ENCODE measurements at regions not wholly inside any gene's neighbourhood (a gene's known extent, or its start where the extent isn't known, plus 50 kb on each side); places are given as distances from the start of the nearest gene placed in this dataset.

DNA sequence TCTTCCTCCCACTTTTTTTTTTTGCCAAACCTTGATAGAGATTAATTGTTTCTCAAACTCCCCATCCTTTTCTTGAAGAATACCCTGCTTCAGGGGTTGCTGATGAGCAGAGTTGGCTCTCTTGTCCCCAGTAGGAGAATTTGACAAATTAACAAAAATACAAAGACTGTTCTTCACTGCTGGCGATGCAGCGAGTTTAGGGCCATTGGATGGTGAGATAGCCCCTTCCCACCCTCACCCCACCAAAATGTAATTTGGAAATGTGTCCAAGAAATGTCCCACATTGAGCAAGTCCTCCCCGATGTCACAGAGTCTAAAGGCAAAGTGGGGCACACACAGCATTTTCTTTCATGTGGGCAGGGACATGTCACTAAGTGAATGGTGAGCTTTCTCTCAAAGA, 136.0 kb upstream of the RARB start:
- TF ChIP-seq, protein P1, sequence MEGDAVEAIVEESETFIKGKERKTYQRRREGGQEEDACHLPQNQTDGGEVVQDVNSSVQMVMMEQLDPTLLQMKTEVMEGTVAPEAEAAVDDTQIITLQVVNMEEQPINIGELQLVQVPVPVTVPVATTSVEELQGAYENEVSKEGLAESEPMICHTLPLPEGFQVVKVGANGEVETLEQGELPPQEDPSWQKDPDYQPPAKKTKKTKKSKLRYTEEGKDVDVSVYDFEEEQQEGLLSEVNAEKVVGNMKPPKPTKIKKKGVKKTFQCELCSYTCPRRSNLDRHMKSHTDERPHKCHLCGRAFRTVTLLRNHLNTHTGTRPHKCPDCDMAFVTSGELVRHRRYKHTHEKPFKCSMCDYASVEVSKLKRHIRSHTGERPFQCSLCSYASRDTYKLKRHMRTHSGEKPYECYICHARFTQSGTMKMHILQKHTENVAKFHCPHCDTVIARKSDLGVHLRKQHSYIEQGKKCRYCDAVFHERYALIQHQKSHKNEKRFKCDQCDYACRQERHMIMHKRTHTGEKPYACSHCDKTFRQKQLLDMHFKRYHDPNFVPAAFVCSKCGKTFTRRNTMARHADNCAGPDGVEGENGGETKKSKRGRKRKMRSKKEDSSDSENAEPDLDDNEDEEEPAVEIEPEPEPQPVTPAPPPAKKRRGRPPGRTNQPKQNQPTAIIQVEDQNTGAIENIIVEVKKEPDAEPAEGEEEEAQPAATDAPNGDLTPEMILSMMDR (IDR thresholded peaks at IDR 0.05; ENCODE audit: extremely low read depth in 1 of 2, insufficient read depth in 1 of 2, low read depth in 1 of 2, low read length in 2 of 2), result no peak
- TF ChIP-seq, protein P2, sequence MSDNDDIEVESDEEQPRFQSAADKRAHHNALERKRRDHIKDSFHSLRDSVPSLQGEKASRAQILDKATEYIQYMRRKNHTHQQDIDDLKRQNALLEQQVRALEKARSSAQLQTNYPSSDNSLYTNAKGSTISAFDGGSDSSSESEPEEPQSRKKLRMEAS (IDR thresholded peaks at IDR 0.05; ENCODE audit: insufficient read depth, insufficient read length), result no peak
- TF ChIP-seq JUN (IDR thresholded peaks at IDR 0.05; ENCODE audit: borderline replicate concordance, insufficient read depth, insufficient read length, low read depth) (no peak), EZH2 (IDR thresholded peaks at IDR 0.05; ENCODE audit: borderline replicate concordance, low read depth, low read length, severe bottlenecking) (no peak), POLR2A (IDR thresholded peaks at IDR 0.05; ENCODE audit: low read depth, low read length) (no peak), POLR2AphosphoS5 (IDR thresholded peaks at IDR 0.05; ENCODE audit: insufficient read depth, low read depth, low read length) (no peak), MYC (IDR thresholded peaks at IDR 0.05; ENCODE audit: low read depth, low read length) (no peak), FOS (IDR thresholded peaks at IDR 0.05; ENCODE audit: borderline replicate concordance, insufficient read depth, low read length) (no peak)

Measured in endothelial cell of umbilical vein (primary cell).